IMR-90 (cell line): ENCODE measurements at regions not wholly inside any gene's neighbourhood (a gene's known extent, or its start where the extent isn't known, plus 50 kb on each side); places are given as distances from the start of the nearest gene placed in this dataset.

Experiments used
- ATAC-seq: fragments of 200-7000 bp; cut with Tn5 transposase; 2 replicates; pipeline ENCODE4 v1.9.1; 2020; ENCODE audit warnings: low read depth, mild to moderate bottlenecking, moderate library complexity
- BruUV-seq: library from RNA; stranded (reverse); fragments of 400-500 nt; replicated peaks from 2 replicates; lab custom pipeline; 2021; lab: Mats Ljungman, UMichigan
- CTCF ChIA-PET: fragments of 300-600 bp; formaldehyde crosslinking; extraction: SDS; loops from one replicate; lab custom pipeline; 2021; ENCODE audit warnings: antibody characterized with exemption; lab: Yijun Ruan, JAX
- POLR2A ChIA-PET: fragments of 300-600 bp; sonication (Branson Sonifier 250); formaldehyde crosslinking; loops from one replicate; lab custom pipeline; 2022; ENCODE audit warnings: antibody characterized with exemption; ENCODE audit not compliant: unreplicated experiment; lab: Charles Lee
- DNase-seq: peaks from one replicate; pipeline ENCODE4 v3.0.0; 2013
- H2AFZ ChIP-seq: replicated peaks from 2 replicates; pipeline ENCODE3; 2013; ENCODE audit warnings: low read length, mild to moderate bottlenecking; ENCODE audit not compliant: poor library complexity
- H2AK5ac ChIP-seq: 2 replicates; pipeline ENCODE4 v1.6.1; 2013; ENCODE audit warnings: low read depth, low read length, inconsistent platforms
- H2AK9ac ChIP-seq: replicated peaks from 2 replicates; pipeline ENCODE3; 2013; ENCODE audit warnings: mild to moderate bottlenecking, low read depth, low read length, moderate library complexity; ENCODE audit not compliant: poor library complexity
- H2BK120ac ChIP-seq: 2 replicates; pipeline ENCODE4 v1.6.1; 2013; ENCODE audit warnings: low read depth, low read length, inconsistent platforms
- H2BK15ac ChIP-seq: 3 replicates; pipeline ENCODE4 v1.6.1; 2013; ENCODE audit warnings: low read depth, low read length, inconsistent platforms
- H2BK20ac ChIP-seq: 2 replicates; pipeline ENCODE4 v1.6.1; 2013; ENCODE audit warnings: low read depth, mild to moderate bottlenecking, inconsistent platforms, low read length, moderate library complexity
- H2BK5ac ChIP-seq: 2 replicates; pipeline ENCODE4 v1.6.1; 2013; ENCODE audit warnings: mild to moderate bottlenecking, low read depth, low read length, inconsistent platforms; ENCODE audit not compliant: poor library complexity, severe bottlenecking
- H3K14ac ChIP-seq: replicated peaks from 2 replicates; pipeline ENCODE4 v1.6.1; 2013; ENCODE audit warnings: low read depth, low read length, inconsistent platforms
- H3K18ac ChIP-seq: 2 replicates; pipeline ENCODE4 v1.6.1; 2013; ENCODE audit warnings: low read depth, low read length, control low read depth
- H3K23ac ChIP-seq: 2 replicates; pipeline ENCODE4 v1.6.1; 2013; ENCODE audit warnings: low read depth, low read length, inconsistent platforms
- H3K27ac ChIP-seq: 2 replicates; pipeline ENCODE4 v1.5.1; 2013; ENCODE audit warnings: mild to moderate bottlenecking, control low read depth, low read length; ENCODE audit not compliant: insufficient read depth
- H3K27me3 ChIP-seq: 2 replicates; pipeline ENCODE4 v1.6.1; 2013; ENCODE audit warnings: low read length; ENCODE audit not compliant: control insufficient read depth, insufficient read depth
- H3K36me3 ChIP-seq: 2 replicates; pipeline ENCODE4 v1.6.1; 2013; ENCODE audit warnings: low read length, mixed read lengths; ENCODE audit not compliant: control insufficient read depth, insufficient read depth
- H3K4ac ChIP-seq: 2 replicates; pipeline ENCODE4 v1.6.1; 2013; ENCODE audit warnings: low read depth, low read length, inconsistent platforms
- H3K4me1 ChIP-seq: 2 replicates; pipeline ENCODE4 v1.6.1; 2013; ENCODE audit warnings: low read length, mixed read lengths; ENCODE audit not compliant: control insufficient read depth, insufficient read depth
- H3K4me2 ChIP-seq: 2 replicates; pipeline ENCODE4 v1.6.1; 2013; ENCODE audit warnings: low read depth, mild to moderate bottlenecking, control low read depth, low read length, moderate library complexity
- H3K4me3 ChIP-seq: 2 replicates; pipeline ENCODE4 v1.5.1; 2013; ENCODE audit warnings: low read depth, mild to moderate bottlenecking, control low read depth, low read length, moderate library complexity; ENCODE audit not compliant: insufficient read depth
- H3K56ac ChIP-seq: 2 replicates; pipeline ENCODE4 v1.6.1; 2013; ENCODE audit warnings: low read length, inconsistent platforms; ENCODE audit not compliant: insufficient read depth; ENCODE audit errors: extremely low read depth
- H3K79me1 ChIP-seq, 2 experiments: 2 replicates each; pipeline ENCODE4 v1.6.1; 2013; ENCODE audit warnings: low read length in 2 of 2, inconsistent platforms in 1 of 2, low read depth in 1 of 2
- H3K9ac ChIP-seq: 2 replicates; pipeline ENCODE4 v1.6.1; 2013; ENCODE audit warnings: low read depth, low read length, control low read depth
- H3K9me1 ChIP-seq: 2 replicates; pipeline ENCODE4 v1.6.1; 2013; ENCODE audit warnings: low read length, inconsistent platforms; ENCODE audit not compliant: insufficient read depth
- H3K9me3 ChIP-seq: 2 replicates; pipeline ENCODE4 v1.6.1; 2013; ENCODE audit warnings: low read length; ENCODE audit not compliant: control insufficient read depth, insufficient read depth
- H4K20me1 ChIP-seq: 2 replicates; pipeline ENCODE4 v1.6.1; 2013; ENCODE audit warnings: low read length, inconsistent platforms; ENCODE audit not compliant: insufficient read depth
- H4K5ac ChIP-seq: 2 replicates; pipeline ENCODE4 v1.6.1; 2013; ENCODE audit warnings: mild to moderate bottlenecking, low read depth, low read length, control low read depth
- H4K8ac ChIP-seq, 2 experiments: 2 replicates each; pipeline ENCODE4 v1.6.1; 2013; ENCODE audit warnings: low read depth in 2 of 2, low read length in 2 of 2, control low read depth in 1 of 2, inconsistent platforms in 1 of 2
- H4K91ac ChIP-seq: 2 replicates; pipeline ENCODE4 v1.6.1; 2013; ENCODE audit warnings: low read depth, low read length, inconsistent platforms; ENCODE audit not compliant: insufficient read depth
- BHLHE40 ChIP-seq: fragments of 150-350 bp; IDR thresholded peaks from 2 replicates; pipeline ENCODE4 v1.6.1; 2016; ENCODE audit warnings: mild to moderate bottlenecking, low read depth, low read length
- CEBPB ChIP-seq: IDR thresholded peaks from 2 replicates; pipeline ENCODE4 v1.6.1; 2012; ENCODE audit warnings: low read depth, low read length, improper control_type of control experiment
- CHD1 ChIP-seq: IDR thresholded peaks from 2 replicates; pipeline ENCODE4 v1.6.1; 2012; ENCODE audit warnings: low read depth, low read length, improper control_type of control experiment
- FOS ChIP-seq: fragments of 150-350 bp; IDR thresholded peaks from 2 replicates; pipeline ENCODE4 v1.6.1; 2016; ENCODE audit warnings: low read depth, low read length
- MAFK ChIP-seq: IDR thresholded peaks from 2 replicates; pipeline ENCODE4 v1.6.1; 2012; ENCODE audit warnings: low read depth, low read length, improper control_type of control experiment
- MAZ ChIP-seq: IDR thresholded peaks from 2 replicates; pipeline ENCODE4 v1.6.1; 2012; ENCODE audit warnings: low read depth, mild to moderate bottlenecking, low read length, improper control_type of control experiment, moderate library complexity, borderline replicate concordance
- NFE2L2 ChIP-seq: fragments of 150-350 bp; IDR thresholded peaks from 2 replicates; pipeline ENCODE4 v1.6.1; 2016; ENCODE audit warnings: low read depth, mild to moderate bottlenecking, low read length
- POLR2A ChIP-seq: IDR thresholded peaks from 2 replicates; pipeline ENCODE4 v1.6.1; 2012; ENCODE audit warnings: mild to moderate bottlenecking, low read depth, low read length
- RAD21 ChIP-seq: IDR thresholded peaks from 2 replicates; pipeline ENCODE4 v1.6.1; 2012; ENCODE audit warnings: low read length, improper control_type of control experiment
- RCOR1 ChIP-seq: IDR thresholded peaks from 2 replicates; pipeline ENCODE4 v1.6.1; 2012; ENCODE audit warnings: mild to moderate bottlenecking, low read length, improper control_type of control experiment; ENCODE audit not compliant: insufficient replicate concordance
- RFX5 ChIP-seq: IDR thresholded peaks from 2 replicates; pipeline ENCODE4 v1.8.0; 2012; ENCODE audit warnings: low read depth, mild to moderate bottlenecking, low read length, moderate library complexity
- SMC3 ChIP-seq: fragments of 150-350 bp; IDR thresholded peaks from 2 replicates; pipeline ENCODE4 v1.6.1; 2016; ENCODE audit warnings: low read depth, mild to moderate bottlenecking, antibody characterized with exemption, low read length, moderate library complexity
- WGBS, 2 experiments: methylation state at CpG; one replicate each; pipeline versions ENCODE4 v1.1.5 to v1.1.7; 2013; ENCODE audit warnings: missing lambda C conversion rate in 2 of 2; ENCODE audit not compliant: insufficient read length in 1 of 2; ENCODE audit errors: extremely low coverage in 2 of 2; 5-methylcytosine and 5-hydroxymethylcytosine counted together
- dilution Hi-C: fragments of 300-500 bp; cut with HindIII; formaldehyde crosslinking; loops from one replicate; pipeline ENCODE4 v1.14.3; 2018; ENCODE audit warnings: low sequenced_read_pairs; ENCODE audit not compliant: unreplicated experiment
- in situ Hi-C: fragments of 300-500 bp; cut with MboI; formaldehyde crosslinking; loops from 3 replicates; pipeline ENCODE4 v1.14.3; 2019; ENCODE audit warnings: low sequenced_read_pairs, inconsistent platforms, mixed read lengths
- intact Hi-C: fragments of 100-400 bp; cut with micrococcal nuclease; formaldehyde crosslinking; loops from 2 replicates; pipeline ENCODE4 v1.10.0; 2022
- TF ChIP-seq, protein P1 (sequence below): fragments of 150-350 bp; IDR thresholded peaks from 2 replicates; pipeline ENCODE4 v1.6.1; 2016; ENCODE audit warnings: low read depth, mild to moderate bottlenecking, low read length, moderate library complexity, borderline replicate concordance
- TF ChIP-seq, protein P2 (sequence below): conservative IDR thresholded peaks from 2 replicates; pipeline ENCODE4 v1.5.1; 2012; ENCODE audit warnings: mild to moderate bottlenecking, low read depth, low read length, improper control_type of control experiment

DNA sequence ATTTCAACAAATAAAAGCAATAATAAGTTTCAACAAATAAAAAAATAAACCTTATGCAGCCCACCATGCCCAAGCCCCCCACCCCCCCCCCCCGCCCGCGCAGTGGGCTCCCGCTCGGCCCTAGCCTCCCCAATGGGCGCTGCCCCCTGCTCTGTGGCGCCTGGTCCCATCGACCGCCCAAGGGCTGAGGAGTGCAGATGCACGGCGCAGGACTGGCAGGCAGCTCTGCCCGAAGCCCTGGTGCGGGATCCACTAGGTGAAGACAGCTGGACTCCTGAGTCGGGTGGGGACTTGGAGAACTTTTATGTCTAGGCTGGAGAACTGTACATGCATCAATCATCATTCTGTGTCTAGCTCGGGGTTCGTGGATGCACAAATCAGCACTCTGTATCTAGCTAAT, 779.6 kb downstream of the DACH1 start:
- no peak overlapping the region for H3K18ac ChIP-seq
- intact Hi-C loops = no loop called here
- H2AK9ac ChIP-seq = no peak overlapping the region
- no peak overlapping the region for H2BK15ac ChIP-seq
- TF ChIP-seq FOS (no peak), BHLHE40 (no peak), NFE2L2 (no peak), RFX5 (no peak), SMC3 (no peak), MAFK (no peak), CHD1 (no peak), RAD21 (no peak), MAZ (no peak), POLR2A (no peak), RCOR1 (no peak), CEBPB (no peak)
- TF ChIP-seq, protein P1, sequence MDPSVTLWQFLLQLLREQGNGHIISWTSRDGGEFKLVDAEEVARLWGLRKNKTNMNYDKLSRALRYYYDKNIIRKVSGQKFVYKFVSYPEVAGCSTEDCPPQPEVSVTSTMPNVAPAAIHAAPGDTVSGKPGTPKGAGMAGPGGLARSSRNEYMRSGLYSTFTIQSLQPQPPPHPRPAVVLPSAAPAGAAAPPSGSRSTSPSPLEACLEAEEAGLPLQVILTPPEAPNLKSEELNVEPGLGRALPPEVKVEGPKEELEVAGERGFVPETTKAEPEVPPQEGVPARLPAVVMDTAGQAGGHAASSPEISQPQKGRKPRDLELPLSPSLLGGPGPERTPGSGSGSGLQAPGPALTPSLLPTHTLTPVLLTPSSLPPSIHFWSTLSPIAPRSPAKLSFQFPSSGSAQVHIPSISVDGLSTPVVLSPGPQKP = no peak
- TF ChIP-seq, protein P2, sequence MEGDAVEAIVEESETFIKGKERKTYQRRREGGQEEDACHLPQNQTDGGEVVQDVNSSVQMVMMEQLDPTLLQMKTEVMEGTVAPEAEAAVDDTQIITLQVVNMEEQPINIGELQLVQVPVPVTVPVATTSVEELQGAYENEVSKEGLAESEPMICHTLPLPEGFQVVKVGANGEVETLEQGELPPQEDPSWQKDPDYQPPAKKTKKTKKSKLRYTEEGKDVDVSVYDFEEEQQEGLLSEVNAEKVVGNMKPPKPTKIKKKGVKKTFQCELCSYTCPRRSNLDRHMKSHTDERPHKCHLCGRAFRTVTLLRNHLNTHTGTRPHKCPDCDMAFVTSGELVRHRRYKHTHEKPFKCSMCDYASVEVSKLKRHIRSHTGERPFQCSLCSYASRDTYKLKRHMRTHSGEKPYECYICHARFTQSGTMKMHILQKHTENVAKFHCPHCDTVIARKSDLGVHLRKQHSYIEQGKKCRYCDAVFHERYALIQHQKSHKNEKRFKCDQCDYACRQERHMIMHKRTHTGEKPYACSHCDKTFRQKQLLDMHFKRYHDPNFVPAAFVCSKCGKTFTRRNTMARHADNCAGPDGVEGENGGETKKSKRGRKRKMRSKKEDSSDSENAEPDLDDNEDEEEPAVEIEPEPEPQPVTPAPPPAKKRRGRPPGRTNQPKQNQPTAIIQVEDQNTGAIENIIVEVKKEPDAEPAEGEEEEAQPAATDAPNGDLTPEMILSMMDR = no peak
- H2AFZ ChIP-seq = no peak overlapping the region
- WGBS, 2 experiments = 94% methylated on average over 6 of the region's 16 CpGs; no CpG with 5 or more reads in 1 of the 2 experiments
- H3K27me3 ChIP-seq = no peaks in the 10 kb centered on the region
- ATAC-seq = no peak
- no peak overlapping the region for H2AK5ac ChIP-seq
- H2BK20ac ChIP-seq = no peak overlapping the region
- no peaks in the 10 kb centered on the region for H4K20me1 ChIP-seq
- no peak overlapping the region for H2BK120ac ChIP-seq
- H3K4me3 ChIP-seq = no peak overlapping the region
- no peaks in the 10 kb centered on the region for H3K9me1 ChIP-seq
- H4K5ac ChIP-seq = no peak overlapping the region
- H2BK5ac ChIP-seq = no peak overlapping the region
- no peak overlapping the region for H3K56ac ChIP-seq
- dilution Hi-C loops = no loop called here
- H3K79me1 ChIP-seq = no peaks in the 10 kb centered on the region
- no peak overlapping the region for H3K4ac ChIP-seq
- POLR2A ChIA-PET = no interaction called here
- DNase-seq = no peak
- H4K91ac ChIP-seq = no peak overlapping the region
- H3K36me3 ChIP-seq = no peaks in the 10 kb centered on the region
- no peak overlapping the region for H4K8ac ChIP-seq
- no peak overlapping the region for H3K14ac ChIP-seq
- peaks cover 5% of the 10 kb centered on the region; the same call in 1 of the 2 replicates for H3K9me3 ChIP-seq
- no peak overlapping the region for H3K27ac ChIP-seq
- no peak overlapping the region for H3K23ac ChIP-seq
- BruUV-seq = no TSS peak
- CTCF ChIA-PET = no interaction called here
- in situ Hi-C loops = no loop called here
- H3K9ac ChIP-seq = no peak overlapping the region
- no peak overlapping the region for H3K4me2 ChIP-seq
- no peaks in the 10 kb centered on the region for H3K4me1 ChIP-seq
